Lung (tissue), 11 donors: ENCODE measurements at regions not wholly inside any gene's neighbourhood (a gene's known extent, or its start where the extent isn't known, plus 50 kb on each side); places are given as distances from the start of the nearest gene placed in this dataset.

Experiments
- ATAC-seq: fragments of 200-7000 bp; cut with Tn5 transposase; one replicate; pipeline ENCODE4 v1.9.1; 2020; ENCODE audit warnings: moderate number of reproducible peaks; ENCODE audit not compliant: insufficient read depth, low FRiP score
- DNase-seq, 3 donors: peaks; one replicate each; pipeline ENCODE4 v3.0.0-alpha.2; 2013 to 2017
- H3K27ac ChIP-seq, 2 donors: one replicate each; pipeline ENCODE4 v1.5.1; 2013; ENCODE audit warnings: mild to moderate bottlenecking in 2 of 2, moderate library complexity in 2 of 2, control low read depth in 1 of 2, inconsistent platforms in 1 of 2, low read depth in 1 of 2, low read length in 1 of 2
- H3K27me3 ChIP-seq, 3 donors: one replicate each; pipeline ENCODE4 v1.5.1; 2013; ENCODE audit warnings: low read length in 2 of 3; ENCODE audit not compliant: control insufficient read depth in 3 of 3, insufficient read depth in 3 of 3
- H3K36me3 ChIP-seq, 4 donors: one replicate each; pipeline ENCODE4 v1.5.1; 2013; ENCODE audit warnings: low read length in 4 of 4, mild to moderate bottlenecking in 1 of 4, moderate library complexity in 1 of 4; ENCODE audit not compliant: control insufficient read depth in 4 of 4, insufficient read depth in 4 of 4
- H3K4me1 ChIP-seq, 5 donors: one replicate each; pipeline ENCODE4 v1.5.1; 2013; ENCODE audit warnings: low read length in 5 of 5, mild to moderate bottlenecking in 2 of 5, moderate library complexity in 1 of 5; ENCODE audit not compliant: control insufficient read depth in 5 of 5, insufficient read depth in 5 of 5
- H3K4me3 ChIP-seq: one replicate; pipeline ENCODE4 v1.5.1; 2013; ENCODE audit warnings: mild to moderate bottlenecking, control low read depth, moderate library complexity
- H3K9ac ChIP-seq, 2 donors: one replicate each; pipeline ENCODE4 v1.5.1; 2013; ENCODE audit warnings: low read length in 2 of 2, control low read depth in 1 of 2; ENCODE audit not compliant: insufficient read depth in 1 of 2
- H3K9me3 ChIP-seq, 4 donors: one replicate each; pipeline ENCODE4 v1.5.1; 2013; ENCODE audit warnings: low read length in 3 of 4, mild to moderate bottlenecking in 1 of 4, moderate library complexity in 1 of 4; ENCODE audit not compliant: control insufficient read depth in 4 of 4, insufficient read depth in 3 of 4
- WGBS, 2 donors: extraction: QIAGEN DNeasy Blood & Tissue Kit; methylation state at CpG; one replicate each; pipeline ENCODE4 v1.1.7; 2013; 5-methylcytosine and 5-hydroxymethylcytosine counted together
- TF ChIP-seq, protein P1 (sequence below): IDR thresholded peaks from 2 replicates; pipeline ENCODE4 v1.5.1; 2012; ENCODE audit warnings: mild to moderate bottlenecking; ENCODE audit errors: control extremely low read depth, extremely low read depth
- donor health status: control.
- donor health status: control.
- donor health status: Bipolar disorder and iron deficiency.
- donor health status: healthy.
- donor health status: DM: yes; HTN: yes; CAD: no.

DNA sequence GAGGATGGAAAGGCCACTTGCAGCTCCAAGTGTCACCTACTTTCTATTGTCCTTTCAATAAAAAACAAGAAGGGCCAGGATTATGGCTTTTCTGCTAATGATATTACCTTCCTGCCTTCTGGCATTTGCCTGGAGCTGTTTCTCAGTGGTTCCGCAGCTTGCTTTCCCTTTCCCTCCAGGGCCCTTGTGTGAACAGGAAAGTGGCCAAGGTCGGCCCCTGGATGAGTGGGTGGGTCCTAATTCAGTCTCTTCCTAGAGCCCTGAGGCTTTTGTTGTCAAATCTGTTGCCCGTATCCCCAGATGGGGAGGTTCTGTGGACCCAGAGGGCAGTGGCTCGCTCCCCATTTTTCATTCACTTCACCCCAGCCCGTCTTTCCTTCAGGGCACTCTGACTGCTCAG is 64.2 kb upstream of the UMPS start:
- Histone ChIP-seq H3K4me3 (no peak overlapping the region), H3K9ac (no peak overlapping the region), H3K4me1 (no peaks in the 10 kb centered on the region), H3K36me3 (peaks cover 4 to 35% (median 8%) of the 10 kb centered on the region in 4 donors), H3K9me3 (no peaks in the 10 kb centered on the region), H3K27ac (no peak overlapping the region), H3K27me3 (no peaks in the 10 kb centered on the region)
- TF ChIP-seq, protein P1, sequence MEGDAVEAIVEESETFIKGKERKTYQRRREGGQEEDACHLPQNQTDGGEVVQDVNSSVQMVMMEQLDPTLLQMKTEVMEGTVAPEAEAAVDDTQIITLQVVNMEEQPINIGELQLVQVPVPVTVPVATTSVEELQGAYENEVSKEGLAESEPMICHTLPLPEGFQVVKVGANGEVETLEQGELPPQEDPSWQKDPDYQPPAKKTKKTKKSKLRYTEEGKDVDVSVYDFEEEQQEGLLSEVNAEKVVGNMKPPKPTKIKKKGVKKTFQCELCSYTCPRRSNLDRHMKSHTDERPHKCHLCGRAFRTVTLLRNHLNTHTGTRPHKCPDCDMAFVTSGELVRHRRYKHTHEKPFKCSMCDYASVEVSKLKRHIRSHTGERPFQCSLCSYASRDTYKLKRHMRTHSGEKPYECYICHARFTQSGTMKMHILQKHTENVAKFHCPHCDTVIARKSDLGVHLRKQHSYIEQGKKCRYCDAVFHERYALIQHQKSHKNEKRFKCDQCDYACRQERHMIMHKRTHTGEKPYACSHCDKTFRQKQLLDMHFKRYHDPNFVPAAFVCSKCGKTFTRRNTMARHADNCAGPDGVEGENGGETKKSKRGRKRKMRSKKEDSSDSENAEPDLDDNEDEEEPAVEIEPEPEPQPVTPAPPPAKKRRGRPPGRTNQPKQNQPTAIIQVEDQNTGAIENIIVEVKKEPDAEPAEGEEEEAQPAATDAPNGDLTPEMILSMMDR: no peak
- DNase-seq: no peak
- ATAC-seq: no peak
- WGBS, 2 donors: 88 to 91% methylated on average over 5 of the region's 5 CpGs

DNA sequence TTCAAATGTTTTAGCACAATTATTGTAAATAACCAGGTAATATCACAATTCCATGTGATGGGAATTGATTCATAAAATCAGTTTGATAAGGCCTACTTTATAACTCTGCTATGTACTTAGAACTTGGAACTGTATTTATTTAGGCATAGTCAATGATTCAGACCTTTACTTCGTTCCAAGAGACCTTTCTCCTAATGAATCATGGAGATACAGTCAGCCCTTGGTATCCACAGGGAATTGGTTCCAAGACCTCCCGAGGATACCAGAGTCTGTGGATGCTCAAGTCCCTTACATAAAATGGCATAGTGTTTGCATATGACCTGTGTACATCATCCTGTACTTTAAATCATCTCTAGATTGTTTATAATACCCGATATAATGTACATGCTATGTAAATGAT is 60.8 kb upstream of the UMPS start:
- no peak overlapping the region for H3K4me3 ChIP-seq
- H3K27me3 ChIP-seq: no peaks in the 10 kb centered on the region
- no peaks in the 10 kb centered on the region for H3K9me3 ChIP-seq
- DNase-seq: no peak
- 81 to 90% methylated on average over 3 of the region's 3 CpGs for WGBS, 2 donors
- no peak for ATAC-seq
- TF ChIP-seq, protein P1: no peak
- H3K9ac ChIP-seq: no peak overlapping the region
- no peak overlapping the region for H3K27ac ChIP-seq
- H3K4me1 ChIP-seq: no peaks in the 10 kb centered on the region
- H3K36me3 ChIP-seq: peaks cover 8 to 53% (median 14%) of the 10 kb centered on the region in 4 donors

DNA sequence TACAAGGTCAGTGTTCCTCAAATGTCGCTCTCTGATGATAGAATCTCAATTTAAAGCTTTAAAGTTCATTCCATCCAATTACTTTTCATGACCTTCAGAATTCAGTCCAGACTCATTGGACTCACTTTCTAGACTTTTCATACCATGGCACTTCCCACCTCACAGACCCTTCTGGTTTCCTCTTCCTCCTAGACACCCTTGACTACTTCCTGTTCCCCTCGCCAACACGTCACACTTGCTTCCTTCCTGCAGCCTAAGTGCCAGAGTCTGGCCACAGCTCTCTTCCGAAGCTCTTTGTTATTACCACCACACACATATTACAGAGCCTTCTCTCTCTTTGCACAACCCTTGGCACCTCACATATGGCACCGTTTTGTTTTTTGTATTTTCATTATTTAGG is 59.1 kb upstream of the UMPS start:
- TF ChIP-seq, protein P1: no peak
- H3K4me3 ChIP-seq: no peak overlapping the region
- H3K9me3 ChIP-seq: no peaks in the 10 kb centered on the region
- peaks cover 9 to 53% (median 14%) of the 10 kb centered on the region in 4 donors for H3K36me3 ChIP-seq
- no peaks in the 10 kb centered on the region for H3K27me3 ChIP-seq
- WGBS, 2 donors: 47 to 64% methylated on average over 5 of the region's 5 CpGs
- H3K9ac ChIP-seq: no peak overlapping the region
- H3K4me1 ChIP-seq: no peaks in the 10 kb centered on the region
- DNase-seq (no peak), ATAC-seq (no peak)
- no peak overlapping the region for H3K27ac ChIP-seq

DNA sequence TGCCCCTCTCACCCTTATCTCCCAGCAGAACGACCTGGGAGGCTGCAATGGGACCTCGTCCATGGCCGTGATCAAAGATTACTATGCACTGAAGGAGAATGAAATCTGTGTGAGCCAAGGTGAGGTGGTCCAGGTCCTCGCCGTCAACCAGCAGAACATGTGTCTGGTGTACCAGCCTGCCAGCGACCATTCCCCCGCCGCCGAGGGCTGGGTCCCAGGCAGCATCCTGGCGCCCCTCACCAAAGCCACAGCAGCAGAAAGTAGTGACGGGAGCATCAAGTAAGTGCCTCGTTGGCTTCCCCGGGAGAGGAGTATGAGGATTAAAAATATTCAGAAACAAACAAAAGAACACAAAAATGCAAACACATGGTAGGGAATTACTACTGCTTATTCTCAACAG is 55.9 kb upstream of the UMPS start:
- no peak for ATAC-seq
- H3K27ac ChIP-seq: no peak overlapping the region

More for the DNA sequence above, 55.9 kb upstream of the UMPS start:
- H3K9me3 ChIP-seq: no peaks in the 10 kb centered on the region
- no peak overlapping the region for H3K9ac ChIP-seq
- H3K4me3 ChIP-seq: no peak overlapping the region
- WGBS, 2 donors: 90 to 94% methylated on average over 13 of the region's 13 CpGs
- no peak for DNase-seq
- peaks cover 0 to 2% (median 0%) of the 10 kb centered on the region in 5 donors for H3K4me1 ChIP-seq
- peaks cover 5 to 40% (median 15%) of the 10 kb centered on the region in 4 donors for H3K36me3 ChIP-seq
- no peaks in the 10 kb centered on the region for H3K27me3 ChIP-seq
- TF ChIP-seq, protein P1: no peak
